HepG2 (cell line): ENCODE measurements at regions not wholly inside any gene's neighbourhood (a gene's known extent, or its start where the extent isn't known, plus 50 kb on each side); places are given as distances from the start of the nearest gene placed in this dataset.

Experiments
- ATAC-seq: fragments of 200-7000 bp; cut with Tn5 transposase; 3 replicates; pipeline ENCODE4 v1.9.1; 2020; ENCODE audit warnings: mild to moderate bottlenecking, moderate library complexity
- BruUV-seq: library from RNA; stranded (reverse); fragments of 400-500 nt; replicated peaks from 2 replicates; lab custom pipeline; 2021; lab: Mats Ljungman, UMichigan
- CTCF ChIA-PET: fragments of 300-600 bp; formaldehyde crosslinking; extraction: SDS; loops from one replicate; lab custom pipeline; 2021; ENCODE audit warnings: low total read pairs, inconsistent platforms, low intra/inter-chr PET ratio; lab: Yijun Ruan, JAX
- POLR2A ChIA-PET: fragments of 350-600 bp; sonication (Branson Sonifier 250); formaldehyde crosslinking; loops from one replicate; lab custom pipeline; 2020; ENCODE audit warnings: antibody characterized with exemption, inconsistent platforms; lab: Yijun Ruan, JAX
- DNase-seq: peaks from one replicate; pipeline ENCODE4 v3.0.0-alpha.2; 2015; ENCODE audit warnings: low spot score
- FAIRE-seq: peaks from 3 replicates; lab custom pipeline; 2011; peaks lifted over from hg19 to GRCh38; lab: Jason Lieb, UNC
- H2AFZ ChIP-seq: one replicate; pipeline ENCODE4 v1.6.1; 2011; ENCODE audit warnings: low read length, inconsistent platforms
- H3K27ac ChIP-seq: fragments of 300-600 bp; 3 replicates; pipeline ENCODE4 v1.8.0; 2011; ENCODE audit warnings: mixed run types, mild to moderate bottlenecking, mixed read lengths, low read length, inconsistent platforms; ENCODE audit not compliant: insufficient read depth; ENCODE audit errors: extremely low read length
- H3K27me3 ChIP-seq, 2 experiments: fragments of 200-600 bp in 1 of 2; 2 replicates in 1 of 2; 3 replicates in 1 of 2; pipeline versions ENCODE4 v1.6.0 to v1.8.0; 2011; ENCODE audit warnings: low read length in 2 of 2, mild to moderate bottlenecking in 2 of 2, moderate library complexity in 2 of 2, inconsistent platforms in 1 of 2; ENCODE audit not compliant: insufficient read depth in 2 of 2, control insufficient read depth in 1 of 2
- H3K36me3 ChIP-seq, 2 experiments: fragments of 200-600 bp in 1 of 2; replicated peaks in 1 of 2; 2 replicates in 1 of 2; 3 replicates in 1 of 2; pipeline versions ENCODE4 v1.5.1 to v1.8.0; 2011; ENCODE audit warnings: low read length in 2 of 2, inconsistent platforms in 1 of 2; ENCODE audit not compliant: insufficient read depth in 2 of 2, control insufficient read depth in 1 of 2
- H3K4me1 ChIP-seq: 2 replicates; pipeline ENCODE4 v1.5.1; 2012; ENCODE audit warnings: low read length, inconsistent platforms; ENCODE audit not compliant: insufficient read depth
- H3K4me2 ChIP-seq: 2 replicates; pipeline ENCODE4 v1.6.0; 2011; ENCODE audit warnings: low read depth, low read length, inconsistent platforms
- H3K4me3 ChIP-seq, 3 experiments: fragments of 200-600 bp in 1 of 3; sonication (generic), shearing (Covaris generic) in 1 of 3; replicated peaks in 1 of 3; 2 replicates each; pipeline ENCODE4 v1.5.1; 2011 to 2016; ENCODE audit warnings: low read length in 3 of 3, inconsistent platforms in 2 of 3, low read depth in 2 of 3, mild to moderate bottlenecking in 2 of 3, control low read depth in 1 of 3, mixed read lengths in 1 of 3; ENCODE audit not compliant: insufficient read depth in 1 of 3
- H3K79me2 ChIP-seq: one replicate; pipeline ENCODE4 v1.6.1; 2011; ENCODE audit warnings: low read length, inconsistent platforms; ENCODE audit not compliant: insufficient read depth
- H3K9ac ChIP-seq: 2 replicates; pipeline ENCODE4 v1.6.0; 2011; ENCODE audit warnings: mild to moderate bottlenecking, low read depth, low read length, inconsistent platforms; ENCODE audit not compliant: insufficient read depth
- H3K9me3 ChIP-seq: 2 replicates; pipeline ENCODE4 v1.5.1; 2012; ENCODE audit warnings: mild to moderate bottlenecking, low read length
- H4K20me1 ChIP-seq: 2 replicates; pipeline ENCODE4 v1.6.0; 2011; ENCODE audit warnings: inconsistent platforms, mild to moderate bottlenecking, low read length, moderate library complexity; ENCODE audit not compliant: insufficient read depth
- ARNT ChIP-seq: fragments of 450-650 bp; IDR thresholded peaks from 2 replicates; pipeline ENCODE4 v1.6.1; 2017
- SMAD9 ChIP-seq: sonication (generic); formaldehyde crosslinking; IDR thresholded peaks from 2 replicates; pipeline ENCODE4 v1.5.1; 2020; ENCODE audit warnings: mild to moderate bottlenecking, missing genetic modification reagents
- SP1 ChIP-seq, 2 experiments: fragments of 450-650 bp in 1 of 2; sonication (generic) in 1 of 2; formaldehyde crosslinking in 1 of 2; IDR thresholded peaks; 2 replicates each; pipeline versions ENCODE4 v1.4.0 to v1.6.1; 2016 to 2020; ENCODE audit warnings: missing genetic modification reagents in 1 of 2
- ZNF484 ChIP-seq: sonication (generic); formaldehyde crosslinking; IDR thresholded peaks from 2 replicates; pipeline ENCODE4 v1.5.1; 2020; ENCODE audit warnings: mild to moderate bottlenecking, low read depth, missing genetic modification reagents, borderline replicate concordance
- ZNF558 ChIP-seq: sonication (generic); formaldehyde crosslinking; IDR thresholded peaks from 2 replicates; pipeline ENCODE4 v1.9.0; 2022; ENCODE audit warnings: mild to moderate bottlenecking, missing genetic modification reagents, borderline replicate concordance
- ZNF615 ChIP-seq: sonication (generic); formaldehyde crosslinking; IDR thresholded peaks from 2 replicates; pipeline ENCODE4 v1.5.0; 2020; ENCODE audit warnings: mild to moderate bottlenecking, missing genetic modification reagents, borderline replicate concordance
- ZNF644 ChIP-seq: IDR thresholded peaks from 2 replicates; pipeline ENCODE4 v1.6.1; 2016; ENCODE audit warnings: low read depth
- WGBS: methylation state at CpG from one replicate; pipeline ENCODE4 v1.1.6; 2017; ENCODE audit warnings: low lambda C conversion rate; 5-methylcytosine and 5-hydroxymethylcytosine counted together
- in situ Hi-C: cut with HindIII; loops from 2 replicates; pipeline ENCODE4 v1.10.0; 2017; ENCODE audit warnings: low pct_unique_long_range_greater_than_20kb; ENCODE audit not compliant: extremely low pct_ligation_motif_present
- intact Hi-C: fragments of 100-400 bp; cut with micrococcal nuclease; formaldehyde crosslinking; loops from one replicate; pipeline ENCODE4 v1.10.0; 2022; ENCODE audit not compliant: unreplicated experiment
- TF ChIP-seq, protein P1 (sequence below): sonication (generic); formaldehyde crosslinking; IDR thresholded peaks from 2 replicates; pipeline ENCODE4 v1.9.0; 2021; ENCODE audit warnings: missing genetic modification reagents, borderline replicate concordance
- TF ChIP-seq, protein P2 (sequence below): IDR thresholded peaks from 2 replicates; pipeline ENCODE4 v1.6.1; 2016; ENCODE audit warnings: low read depth
- TF ChIP-seq, protein P3 (sequence below): sonication (generic); formaldehyde crosslinking; IDR thresholded peaks from 2 replicates; pipeline ENCODE4 v1.4.0; 2020; ENCODE audit warnings: missing genetic modification reagents, mild to moderate bottlenecking, borderline replicate concordance

DNA sequence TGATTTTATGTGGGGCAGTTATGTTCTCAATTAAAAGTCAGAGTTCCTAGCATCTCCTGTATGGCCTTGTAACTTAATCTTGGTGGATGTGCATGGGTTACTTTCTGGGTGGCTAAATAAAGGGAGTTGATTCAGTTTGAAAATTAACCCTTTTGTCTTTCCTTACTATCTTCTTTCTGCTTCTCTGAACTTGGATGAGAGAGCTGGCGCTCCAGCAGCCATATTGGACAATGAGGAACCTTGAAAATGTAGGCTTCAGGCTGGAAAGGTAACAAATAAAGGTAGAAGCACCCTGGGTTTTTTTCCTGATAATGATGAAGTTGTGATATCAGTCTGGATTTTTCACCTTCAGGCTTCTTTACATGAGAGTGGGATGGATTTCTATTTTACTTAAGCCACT lies 714.1 kb upstream of the TMEM132C start (continued):
- TF ChIP-seq, protein P1, sequence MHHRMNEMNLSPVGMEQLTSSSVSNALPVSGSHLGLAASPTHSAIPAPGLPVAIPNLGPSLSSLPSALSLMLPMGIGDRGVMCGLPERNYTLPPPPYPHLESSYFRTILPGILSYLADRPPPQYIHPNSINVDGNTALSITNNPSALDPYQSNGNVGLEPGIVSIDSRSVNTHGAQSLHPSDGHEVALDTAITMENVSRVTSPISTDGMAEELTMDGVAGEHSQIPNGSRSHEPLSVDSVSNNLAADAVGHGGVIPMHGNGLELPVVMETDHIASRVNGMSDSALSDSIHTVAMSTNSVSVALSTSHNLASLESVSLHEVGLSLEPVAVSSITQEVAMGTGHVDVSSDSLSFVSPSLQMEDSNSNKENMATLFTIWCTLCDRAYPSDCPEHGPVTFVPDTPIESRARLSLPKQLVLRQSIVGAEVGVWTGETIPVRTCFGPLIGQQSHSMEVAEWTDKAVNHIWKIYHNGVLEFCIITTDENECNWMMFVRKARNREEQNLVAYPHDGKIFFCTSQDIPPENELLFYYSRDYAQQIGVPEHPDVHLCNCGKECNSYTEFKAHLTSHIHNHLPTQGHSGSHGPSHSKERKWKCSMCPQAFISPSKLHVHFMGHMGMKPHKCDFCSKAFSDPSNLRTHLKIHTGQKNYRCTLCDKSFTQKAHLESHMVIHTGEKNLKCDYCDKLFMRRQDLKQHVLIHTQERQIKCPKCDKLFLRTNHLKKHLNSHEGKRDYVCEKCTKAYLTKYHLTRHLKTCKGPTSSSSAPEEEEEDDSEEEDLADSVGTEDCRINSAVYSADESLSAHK (CRISPR knock-in tag) = no peak
- TF ChIP-seq, protein P2, sequence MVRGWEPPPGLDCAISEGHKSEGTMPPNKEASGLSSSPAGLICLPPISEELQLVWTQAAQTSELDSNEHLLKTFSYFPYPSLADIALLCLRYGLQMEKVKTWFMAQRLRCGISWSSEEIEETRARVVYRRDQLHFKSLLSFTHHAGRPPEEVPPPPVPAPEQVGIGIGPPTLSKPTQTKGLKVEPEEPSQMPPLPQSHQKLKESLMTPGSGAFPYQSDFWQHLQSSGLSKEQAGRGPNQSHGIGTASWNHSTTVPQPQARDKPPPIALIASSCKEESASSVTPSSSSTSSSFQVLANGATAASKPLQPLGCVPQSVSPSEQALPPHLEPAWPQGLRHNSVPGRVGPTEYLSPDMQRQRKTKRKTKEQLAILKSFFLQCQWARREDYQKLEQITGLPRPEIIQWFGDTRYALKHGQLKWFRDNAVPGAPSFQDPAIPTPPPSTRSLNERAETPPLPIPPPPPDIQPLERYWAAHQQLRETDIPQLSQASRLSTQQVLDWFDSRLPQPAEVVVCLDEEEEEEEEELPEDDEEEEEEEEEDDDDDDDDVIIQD = no peak
- TF ChIP-seq SP1 (IDR thresholded peaks at IDR 0.05) (no peak), SP1 (CRISPR knock-in tag; IDR thresholded peaks at IDR 0.05) (no peak), ZNF484 (CRISPR knock-in tag) (no peak)

DNA sequence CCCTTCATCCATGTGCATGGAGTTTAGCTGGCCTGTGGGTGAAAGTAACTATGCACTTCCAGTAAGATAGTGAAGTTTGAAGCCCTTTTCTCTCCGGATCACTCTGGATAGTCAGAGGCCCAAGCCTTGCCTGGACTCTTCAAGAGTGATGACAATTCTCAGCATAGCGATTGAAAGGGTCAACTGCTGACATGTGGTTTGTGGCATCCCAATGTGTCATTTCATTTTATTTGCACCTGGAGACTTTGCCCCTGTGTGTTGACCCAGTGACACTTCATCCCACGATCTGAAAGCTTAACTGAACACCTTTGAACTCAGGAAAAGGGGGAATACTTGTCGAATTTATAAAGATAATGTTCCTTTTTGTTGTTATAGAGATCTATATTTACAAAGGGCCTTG lies 711.9 kb upstream of the TMEM132C start:
- H3K79me2 ChIP-seq = no peaks in the 10 kb centered on the region
- peaks cover 54% of the 10 kb centered on the region for H3K9me3 ChIP-seq
- H3K4me3 ChIP-seq = no peak overlapping the region
- H3K36me3 ChIP-seq = no peaks in the 10 kb centered on the region
- DNase-seq (no peak), ATAC-seq (no peak), FAIRE-seq (no peak)
- BruUV-seq = no TSS peak
- TF ChIP-seq ARNT = no peak
- TF ChIP-seq ZNF558 = no peak
- TF ChIP-seq SMAD9 (CRISPR knock-in tag) = no peak
- TF ChIP-seq ZNF644 (CRISPR knock-in tag) = no peak
- TF ChIP-seq, protein P3, sequence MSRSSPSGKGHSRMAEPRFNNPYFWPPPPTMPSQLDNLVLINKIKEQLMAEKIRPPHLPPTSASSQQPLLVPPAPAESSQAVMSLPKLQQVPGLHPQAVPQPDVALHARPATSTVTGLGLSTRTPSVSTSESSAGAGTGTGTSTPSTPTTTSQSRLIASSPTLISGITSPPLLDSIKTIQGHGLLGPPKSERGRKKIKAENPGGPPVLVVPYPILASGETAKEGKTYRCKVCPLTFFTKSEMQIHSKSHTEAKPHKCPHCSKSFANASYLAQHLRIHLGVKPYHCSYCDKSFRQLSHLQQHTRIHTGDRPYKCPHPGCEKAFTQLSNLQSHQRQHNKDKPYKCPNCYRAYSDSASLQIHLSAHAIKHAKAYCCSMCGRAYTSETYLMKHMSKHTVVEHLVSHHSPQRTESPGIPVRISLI (CRISPR knock-in tag) = no peak
- TF ChIP-seq ZNF615 (CRISPR knock-in tag) = no peak
- TF ChIP-seq, all 625 proteins: peak for 0
- Histone ChIP-seq H3K27ac (no peak overlapping the region), H3K9ac (no peak overlapping the region), H3K27me3 (no peaks in the 10 kb centered on the region), H2AFZ (no peak overlapping the region), H4K20me1 (no peaks in the 10 kb centered on the region), H3K4me1 (no peaks in the 10 kb centered on the region), H3K4me2 (no peak overlapping the region)
- in situ Hi-C loops (no loop called here), intact Hi-C loops (no loop called here)
- CTCF ChIA-PET = no interaction called here
- POLR2A ChIA-PET = no interaction called here
- WGBS = 16% methylated on average over 4 of the region's 4 CpGs
